ENCODE measurements at regions not wholly inside any gene's neighbourhood (a gene's known extent, or its start where the extent isn't known, plus 50 kb on each side); places are given as distances from the start of the nearest gene placed in this dataset.

DNA sequence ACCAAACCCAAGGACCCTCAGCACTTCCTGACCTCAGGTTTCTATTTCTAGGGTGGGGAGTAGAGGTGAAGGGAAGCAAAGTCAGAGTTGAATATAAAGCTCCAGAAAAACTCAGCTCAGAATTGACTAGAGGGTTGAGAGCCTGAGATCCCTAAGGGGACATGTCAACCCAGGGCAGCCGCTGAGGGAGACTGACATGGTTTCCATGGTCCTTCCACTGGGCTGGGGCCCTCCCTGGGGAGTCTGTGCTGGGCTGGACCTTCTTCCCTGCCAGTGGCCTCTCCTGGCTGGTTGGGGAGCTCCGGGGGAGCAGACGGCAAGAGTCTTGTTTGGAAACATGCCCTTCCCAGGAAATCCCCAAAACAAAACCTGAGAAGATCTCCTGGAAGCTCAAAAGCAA is 121.3 kb downstream of the METRNL start:
- TF ChIP-seq FOXM1 (IDR thresholded peaks at IDR 0.05; ENCODE audit: borderline replicate concordance, low read depth) (no peak), TAF1 (IDR thresholded peaks at IDR 0.05; ENCODE audit: low read depth) (no peak), RAD21 (IDR thresholded peaks at IDR 0.05; ENCODE audit: low read depth) (no peak), EP300 (IDR thresholded peaks at IDR 0.05; ENCODE audit: borderline replicate concordance) (no peak)
- TF ChIP-seq, protein P1, sequence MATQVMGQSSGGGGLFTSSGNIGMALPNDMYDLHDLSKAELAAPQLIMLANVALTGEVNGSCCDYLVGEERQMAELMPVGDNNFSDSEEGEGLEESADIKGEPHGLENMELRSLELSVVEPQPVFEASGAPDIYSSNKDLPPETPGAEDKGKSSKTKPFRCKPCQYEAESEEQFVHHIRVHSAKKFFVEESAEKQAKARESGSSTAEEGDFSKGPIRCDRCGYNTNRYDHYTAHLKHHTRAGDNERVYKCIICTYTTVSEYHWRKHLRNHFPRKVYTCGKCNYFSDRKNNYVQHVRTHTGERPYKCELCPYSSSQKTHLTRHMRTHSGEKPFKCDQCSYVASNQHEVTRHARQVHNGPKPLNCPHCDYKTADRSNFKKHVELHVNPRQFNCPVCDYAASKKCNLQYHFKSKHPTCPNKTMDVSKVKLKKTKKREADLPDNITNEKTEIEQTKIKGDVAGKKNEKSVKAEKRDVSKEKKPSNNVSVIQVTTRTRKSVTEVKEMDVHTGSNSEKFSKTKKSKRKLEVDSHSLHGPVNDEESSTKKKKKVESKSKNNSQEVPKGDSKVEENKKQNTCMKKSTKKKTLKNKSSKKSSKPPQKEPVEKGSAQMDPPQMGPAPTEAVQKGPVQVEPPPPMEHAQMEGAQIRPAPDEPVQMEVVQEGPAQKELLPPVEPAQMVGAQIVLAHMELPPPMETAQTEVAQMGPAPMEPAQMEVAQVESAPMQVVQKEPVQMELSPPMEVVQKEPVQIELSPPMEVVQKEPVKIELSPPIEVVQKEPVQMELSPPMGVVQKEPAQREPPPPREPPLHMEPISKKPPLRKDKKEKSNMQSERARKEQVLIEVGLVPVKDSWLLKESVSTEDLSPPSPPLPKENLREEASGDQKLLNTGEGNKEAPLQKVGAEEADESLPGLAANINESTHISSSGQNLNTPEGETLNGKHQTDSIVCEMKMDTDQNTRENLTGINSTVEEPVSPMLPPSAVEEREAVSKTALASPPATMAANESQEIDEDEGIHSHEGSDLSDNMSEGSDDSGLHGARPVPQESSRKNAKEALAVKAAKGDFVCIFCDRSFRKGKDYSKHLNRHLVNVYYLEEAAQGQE (IDR thresholded peaks at IDR 0.05; ENCODE audit: low read depth): no peak
- TF ChIP-seq, protein P2, sequence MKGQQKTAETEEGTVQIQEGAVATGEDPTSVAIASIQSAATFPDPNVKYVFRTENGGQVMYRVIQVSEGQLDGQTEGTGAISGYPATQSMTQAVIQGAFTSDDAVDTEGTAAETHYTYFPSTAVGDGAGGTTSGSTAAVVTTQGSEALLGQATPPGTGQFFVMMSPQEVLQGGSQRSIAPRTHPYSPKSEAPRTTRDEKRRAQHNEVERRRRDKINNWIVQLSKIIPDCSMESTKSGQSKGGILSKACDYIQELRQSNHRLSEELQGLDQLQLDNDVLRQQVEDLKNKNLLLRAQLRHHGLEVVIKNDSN (IDR thresholded peaks at IDR 0.05): no peak
